Astrocyte (in vitro differentiated cells and primary cell): ENCODE measurements at regions not wholly inside any gene's neighbourhood (a gene's known extent, or its start where the extent isn't known, plus 50 kb on each side); places are given as distances from the start of the nearest gene placed in this dataset.

Experiments
- DNase-seq: peaks from one replicate; pipeline ENCODE4 v3.0.0-alpha.2; 2010; ENCODE audit warnings: low read depth
- FAIRE-seq: peaks from 2 replicates; lab custom pipeline; 2011; peaks lifted over from hg19 to GRCh38; lab: Jason Lieb, UNC
- H2AFZ ChIP-seq: 2 replicates; pipeline ENCODE4 v1.6.0; 2012; ENCODE audit warnings: low read depth, low read length, inconsistent platforms
- H3K27ac ChIP-seq: 2 replicates; pipeline ENCODE4 v1.5.1; 2011; ENCODE audit warnings: low read depth, low read length, inconsistent platforms
- H3K27me3 ChIP-seq: 2 replicates; pipeline ENCODE4 v1.6.0; 2011; ENCODE audit warnings: low read length, inconsistent platforms; ENCODE audit not compliant: insufficient read depth
- H3K36me3 ChIP-seq: 2 replicates; pipeline ENCODE4 v1.5.1; 2011; ENCODE audit warnings: low read length, inconsistent platforms; ENCODE audit not compliant: insufficient read depth
- H3K4me1 ChIP-seq: 2 replicates; pipeline ENCODE4 v1.5.1; 2011; ENCODE audit warnings: low read length, inconsistent platforms; ENCODE audit not compliant: insufficient read depth
- H3K4me2 ChIP-seq: 2 replicates; pipeline ENCODE4 v1.6.0; 2012; ENCODE audit warnings: low read length, inconsistent platforms
- H3K4me3 ChIP-seq: 2 replicates; pipeline ENCODE4 v1.5.1; 2011; ENCODE audit warnings: low read depth, mild to moderate bottlenecking, low read length, inconsistent platforms; ENCODE audit not compliant: insufficient read depth
- H3K79me2 ChIP-seq: 2 replicates; pipeline ENCODE4 v1.6.0; 2012; ENCODE audit warnings: mild to moderate bottlenecking, low read length, inconsistent platforms; ENCODE audit not compliant: insufficient read depth
- H3K9ac ChIP-seq: 2 replicates; pipeline ENCODE4 v1.6.0; 2012; ENCODE audit warnings: mild to moderate bottlenecking, low read length, inconsistent platforms
- H3K9me3 ChIP-seq: 2 replicates; pipeline ENCODE4 v1.5.1; 2012; ENCODE audit warnings: low read depth, mild to moderate bottlenecking, low read length, inconsistent platforms; ENCODE audit not compliant: insufficient read depth
- H4K20me1 ChIP-seq: 2 replicates; pipeline ENCODE4 v1.6.0; 2012; ENCODE audit warnings: low read length, inconsistent platforms; ENCODE audit not compliant: insufficient read depth
- H3K27ac Mint-ChIP-seq: one replicate; pipeline ENCODE4 v1.8.0; 2021; ENCODE audit warnings: mild to moderate bottlenecking, mixed read lengths; ENCODE audit not compliant: unreplicated experiment
- H3K27me3 Mint-ChIP-seq: one replicate; pipeline ENCODE4 v1.8.0; 2021; ENCODE audit warnings: low read depth, mixed read lengths; ENCODE audit not compliant: unreplicated experiment
- H3K36me3 Mint-ChIP-seq: one replicate; pipeline ENCODE4 v1.8.0; 2021; ENCODE audit warnings: low read depth, mixed read lengths; ENCODE audit not compliant: unreplicated experiment
- H3K4me1 Mint-ChIP-seq: one replicate; pipeline ENCODE4 v1.8.0; 2021; ENCODE audit warnings: low read depth, mixed read lengths; ENCODE audit not compliant: unreplicated experiment
- H3K4me3 Mint-ChIP-seq: one replicate; pipeline ENCODE4 v1.8.0; 2021; ENCODE audit warnings: mild to moderate bottlenecking, moderate library complexity, mixed read lengths; ENCODE audit not compliant: unreplicated experiment
- H3K9me3 Mint-ChIP-seq: one replicate; pipeline ENCODE4 v1.8.0; 2021; ENCODE audit warnings: mild to moderate bottlenecking, mixed read lengths; ENCODE audit not compliant: unreplicated experiment
- EZH2 ChIP-seq: IDR thresholded peaks from 2 replicates; pipeline ENCODE4 v1.6.1; 2012; ENCODE audit warnings: mild to moderate bottlenecking, low read length, inconsistent platforms; ENCODE audit not compliant: insufficient read depth
- TF ChIP-seq, protein P1 (sequence below): IDR thresholded peaks from 2 replicates; pipeline ENCODE4 v1.5.1; 2011; ENCODE audit warnings: low read depth, mild to moderate bottlenecking, inconsistent platforms, low read length, moderate library complexity; ENCODE audit not compliant: insufficient read depth

DNA sequence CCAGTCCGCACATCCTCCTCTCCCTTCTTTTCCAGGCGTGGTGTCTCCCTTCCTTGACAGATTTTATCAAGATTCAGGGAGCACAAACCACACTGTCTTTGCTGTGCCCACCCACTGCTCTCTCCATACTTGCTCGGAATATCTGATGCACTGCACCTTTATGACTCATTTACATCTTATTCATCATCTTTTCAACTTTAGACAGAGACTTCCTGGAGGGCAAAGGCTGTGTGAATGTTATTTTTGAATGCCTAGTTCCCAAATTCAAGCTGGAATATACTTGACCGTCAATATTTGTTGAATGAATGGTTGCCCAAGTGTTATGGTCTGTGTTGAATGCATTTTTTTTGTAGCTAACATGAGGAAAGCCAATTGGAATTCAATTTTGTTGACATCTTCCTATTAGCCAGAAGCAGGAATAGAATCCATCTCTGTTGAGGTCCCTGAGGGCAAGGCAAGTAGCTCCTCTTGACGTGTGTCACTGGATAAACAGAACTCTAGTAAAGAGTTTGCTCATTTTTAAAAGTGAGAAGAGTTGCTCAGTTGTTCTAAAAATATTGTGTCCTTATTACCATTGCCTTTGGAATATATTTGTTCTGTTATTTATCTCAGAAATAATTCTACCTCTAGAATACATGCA is 95.0 kb downstream of the KLF6 start:
- no peaks in the 10 kb centered on the region for H3K27me3 Mint-ChIP-seq
- H2AFZ ChIP-seq = no peak overlapping the region
- no peak overlapping the region for H3K27ac ChIP-seq
- DNase-seq (no peak), FAIRE-seq (no peak)
- no peaks in the 10 kb centered on the region for H3K36me3 ChIP-seq
- H3K36me3 Mint-ChIP-seq = no peaks in the 10 kb centered on the region
- peaks cover 1% of the 10 kb centered on the region for H3K9me3 Mint-ChIP-seq
- TF ChIP-seq, protein P1, sequence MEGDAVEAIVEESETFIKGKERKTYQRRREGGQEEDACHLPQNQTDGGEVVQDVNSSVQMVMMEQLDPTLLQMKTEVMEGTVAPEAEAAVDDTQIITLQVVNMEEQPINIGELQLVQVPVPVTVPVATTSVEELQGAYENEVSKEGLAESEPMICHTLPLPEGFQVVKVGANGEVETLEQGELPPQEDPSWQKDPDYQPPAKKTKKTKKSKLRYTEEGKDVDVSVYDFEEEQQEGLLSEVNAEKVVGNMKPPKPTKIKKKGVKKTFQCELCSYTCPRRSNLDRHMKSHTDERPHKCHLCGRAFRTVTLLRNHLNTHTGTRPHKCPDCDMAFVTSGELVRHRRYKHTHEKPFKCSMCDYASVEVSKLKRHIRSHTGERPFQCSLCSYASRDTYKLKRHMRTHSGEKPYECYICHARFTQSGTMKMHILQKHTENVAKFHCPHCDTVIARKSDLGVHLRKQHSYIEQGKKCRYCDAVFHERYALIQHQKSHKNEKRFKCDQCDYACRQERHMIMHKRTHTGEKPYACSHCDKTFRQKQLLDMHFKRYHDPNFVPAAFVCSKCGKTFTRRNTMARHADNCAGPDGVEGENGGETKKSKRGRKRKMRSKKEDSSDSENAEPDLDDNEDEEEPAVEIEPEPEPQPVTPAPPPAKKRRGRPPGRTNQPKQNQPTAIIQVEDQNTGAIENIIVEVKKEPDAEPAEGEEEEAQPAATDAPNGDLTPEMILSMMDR = no peak
- no peak for TF ChIP-seq EZH2
- H3K27ac Mint-ChIP-seq = no peak overlapping the region
- peaks cover 32% of the 10 kb centered on the region for H3K4me1 Mint-ChIP-seq
- no peaks in the 10 kb centered on the region for H3K9me3 ChIP-seq
- no peak overlapping the region for H3K4me3 ChIP-seq
- H3K4me1 ChIP-seq = peaks cover 13% of the 10 kb centered on the region
- no peaks in the 10 kb centered on the region for H3K27me3 ChIP-seq
- H3K9ac ChIP-seq = no peak overlapping the region
- no peaks in the 10 kb centered on the region for H3K79me2 ChIP-seq
- H4K20me1 ChIP-seq = no peaks in the 10 kb centered on the region
- peak overlapping the region; percentile 9 for H3K4me2 ChIP-seq
- no peak overlapping the region for H3K4me3 Mint-ChIP-seq

- H3K27ac Mint-ChIP-seq = no peak overlapping the region
- FAIRE-seq = peak; percentile 9
Measured at GRCh38 chr10:3687510-3688081, 97.4 kb downstream of the KLF6 start.

More at GRCh38 chr10:3687510-3688081, 97.4 kb downstream of the KLF6 start:
- Histone ChIP-seq H3K4me2 (no peak overlapping the region), H3K9ac (no peak overlapping the region), H3K4me3 (no peak overlapping the region), H3K27me3 (no peaks in the 10 kb centered on the region), H2AFZ (no peak overlapping the region), H4K20me1 (no peaks in the 10 kb centered on the region), H3K79me2 (no peaks in the 10 kb centered on the region), H3K4me1 (peaks cover 13% of the 10 kb centered on the region), H3K27ac (no peak overlapping the region), H3K9me3 (no peaks in the 10 kb centered on the region), H3K36me3 (no peaks in the 10 kb centered on the region)
- no peak for DNase-seq
- Mint-ChIP-seq H3K27me3 (no peaks in the 10 kb centered on the region), H3K9me3 (peaks cover 1% of the 10 kb centered on the region), H3K4me1 (peaks cover 28% of the 10 kb centered on the region), H3K4me3 (no peak overlapping the region), H3K36me3 (no peaks in the 10 kb centered on the region)
- TF ChIP-seq EZH2 = no peak
- TF ChIP-seq, protein P1 = no peak
